DND-41 (cell line): ENCODE measurements at regions not wholly inside any gene's neighbourhood (a gene's known extent, or its start where the extent isn't known, plus 50 kb on each side); places are given as distances from the start of the nearest gene placed in this dataset.

Experiments used
- ATAC-seq: fragments of 200-7000 bp; cut with Tn5 transposase; 3 replicates; pipeline ENCODE4 v1.9.1; 2021; ENCODE audit warnings: low read depth; ENCODE audit not compliant: insufficient read depth
- DNase-seq: peaks from one replicate; pipeline ENCODE4 v3.0.0-alpha.2; 2020
- H2AFZ ChIP-seq: 2 replicates; pipeline ENCODE4 v1.6.0; 2012; ENCODE audit warnings: low read depth, low read length
- H3K27ac ChIP-seq: 2 replicates; pipeline ENCODE4 v1.5.1; 2012; ENCODE audit warnings: low read length, inconsistent platforms
- H3K27me3 ChIP-seq: fragments of 200-600 bp; sonication (generic); 2 replicates; pipeline ENCODE4 v1.6.0; 2012; ENCODE audit warnings: low read length, mild to moderate bottlenecking, inconsistent platforms; ENCODE audit not compliant: insufficient read depth, poor library complexity
- H3K36me3 ChIP-seq: 2 replicates; pipeline ENCODE4 v1.5.1; 2012; ENCODE audit warnings: low read length, inconsistent platforms; ENCODE audit not compliant: insufficient read depth
- H3K4me1 ChIP-seq: 2 replicates; pipeline ENCODE4 v1.5.1; 2012; ENCODE audit warnings: mild to moderate bottlenecking, low read length; ENCODE audit not compliant: insufficient read depth
- H3K4me2 ChIP-seq: 2 replicates; pipeline ENCODE4 v1.6.0; 2012; ENCODE audit warnings: mild to moderate bottlenecking, moderate library complexity, low read length, inconsistent platforms; ENCODE audit not compliant: insufficient read depth
- H3K4me3 ChIP-seq, 2 experiments: fragments of 200-600 bp in 1 of 2; shearing (Covaris generic) in 1 of 2; 2 replicates each; pipeline ENCODE4 v1.5.1; 2012 to 2016; ENCODE audit warnings: inconsistent platforms in 2 of 2, low read length in 2 of 2, mild to moderate bottlenecking in 2 of 2, low read depth in 1 of 2, moderate library complexity in 1 of 2
- H3K79me2 ChIP-seq: 2 replicates; pipeline ENCODE4 v1.6.0; 2012; ENCODE audit warnings: low read length, inconsistent platforms; ENCODE audit not compliant: insufficient read depth
- H3K9ac ChIP-seq: 2 replicates; pipeline ENCODE4 v1.6.0; 2012; ENCODE audit warnings: low read depth, mild to moderate bottlenecking, inconsistent platforms, low read length, moderate library complexity
- H3K9me3 ChIP-seq: 2 replicates; pipeline ENCODE4 v1.5.1; 2012; ENCODE audit warnings: low read length, moderate library complexity, mild to moderate bottlenecking, inconsistent platforms; ENCODE audit not compliant: insufficient read depth, severe bottlenecking
- H4K20me1 ChIP-seq: 2 replicates; pipeline ENCODE4 v1.6.0; 2012; ENCODE audit warnings: low read length; ENCODE audit not compliant: insufficient read depth
- CTCF ChIP-seq: IDR thresholded peaks from 2 replicates; pipeline ENCODE4 v1.5.1; 2012; ENCODE audit warnings: borderline replicate concordance, low read length, moderate library complexity, mild to moderate bottlenecking; ENCODE audit not compliant: poor library complexity, severe bottlenecking; ENCODE audit errors: extremely low read depth
- EZH2 ChIP-seq: IDR thresholded peaks from 3 replicates; pipeline ENCODE4 v1.6.1; 2012; ENCODE audit warnings: borderline replicate concordance, low read depth, mild to moderate bottlenecking, moderate library complexity, low read length, inconsistent platforms; ENCODE audit not compliant: severe bottlenecking

- Histone ChIP-seq H3K4me1 (no peaks in the 10 kb centered on the region), H3K4me3 (no peak overlapping the region), H4K20me1 (no peaks in the 10 kb centered on the region), H3K9me3 (no peaks in the 10 kb centered on the region), H3K27me3 (no peaks in the 10 kb centered on the region), H3K27ac (no peak overlapping the region), H3K79me2 (no peaks in the 10 kb centered on the region), H2AFZ (no peak overlapping the region), H3K36me3 (no peaks in the 10 kb centered on the region), H3K4me2 (no peak overlapping the region), H3K9ac (no peak overlapping the region)
- DNase-seq (no peak), ATAC-seq (no peak)
- TF ChIP-seq EZH2 = no peak
- TF ChIP-seq CTCF = no peak
Observed at GRCh38 chr17:13263746-13264145, 245.9 kb upstream of the ELAC2 start.

GRCh38 chr17:13256545-13256944 is 238.7 kb upstream of the ELAC2 start:
- DNase-seq (no peak), ATAC-seq (no peak)
- Histone ChIP-seq H3K4me1 (no peaks in the 10 kb centered on the region), H3K36me3 (no peaks in the 10 kb centered on the region), H3K9ac (no peak overlapping the region), H3K9me3 (no peaks in the 10 kb centered on the region), H3K27me3 (no peaks in the 10 kb centered on the region), H3K79me2 (no peaks in the 10 kb centered on the region), H3K4me3 (no peak overlapping the region), H3K4me2 (no peak overlapping the region), H4K20me1 (no peaks in the 10 kb centered on the region), H2AFZ (no peak overlapping the region), H3K27ac (no peak overlapping the region)
- TF ChIP-seq CTCF = no peak
- no peak for TF ChIP-seq EZH2

- H3K4me2 ChIP-seq = no peak overlapping the region
- no peak overlapping the region for H3K4me3 ChIP-seq
- no peaks in the 10 kb centered on the region for H3K36me3 ChIP-seq
- DNase-seq (no peak), ATAC-seq (no peak)
- no peaks in the 10 kb centered on the region for H3K27me3 ChIP-seq
- no peaks in the 10 kb centered on the region for H3K79me2 ChIP-seq
- H3K9ac ChIP-seq = no peak overlapping the region
- H2AFZ ChIP-seq = no peak overlapping the region
- no peaks in the 10 kb centered on the region for H4K20me1 ChIP-seq
- no peak overlapping the region for H3K27ac ChIP-seq
- no peaks in the 10 kb centered on the region for H3K4me1 ChIP-seq
- no peaks in the 10 kb centered on the region for H3K9me3 ChIP-seq
- TF ChIP-seq CTCF (no peak), EZH2 (no peak)
Observed at GRCh38 chr17:13253733-13254410, 236.0 kb upstream of the ELAC2 start.
